H1 (cell line): ENCODE measurements at regions not wholly inside any gene's neighbourhood (a gene's known extent, or its start where the extent isn't known, plus 50 kb on each side); places are given as distances from the start of the nearest gene placed in this dataset.

Experiments used
- ATF3 ChIP-seq: IDR thresholded peaks from 2 replicates; pipeline ENCODE4 v1.6.1; 2011; ENCODE audit warnings: low read depth, mild to moderate bottlenecking, low read length; ENCODE audit not compliant: insufficient read depth
- CHD2 ChIP-seq: IDR thresholded peaks from 2 replicates; pipeline ENCODE4 v1.6.1; 2012; ENCODE audit warnings: low read length, improper control_type of control experiment
- EZH2 ChIP-seq: fragments of 200-600 bp; sonication (generic); IDR thresholded peaks from 2 replicates; pipeline ENCODE4 v1.7.1; 2012; ENCODE audit warnings: low read depth, mild to moderate bottlenecking, moderate library complexity, low read length, inconsistent platforms; ENCODE audit not compliant: severe bottlenecking
- GTF2F1 ChIP-seq: IDR thresholded peaks from 2 replicates; pipeline ENCODE4 v1.6.1; 2012; ENCODE audit warnings: low read depth, low read length, improper control_type of control experiment, borderline replicate concordance
- SIN3A ChIP-seq, 2 experiments: IDR thresholded peaks in 1 of 2; conservative IDR thresholded peaks in 1 of 2; 2 replicates each; pipeline ENCODE4 v1.6.1; 2011 to 2012; ENCODE audit warnings: low read length in 2 of 2, improper control_type of control experiment in 1 of 2, low read depth in 1 of 2, mild to moderate bottlenecking in 1 of 2
- TF ChIP-seq, protein P1 (sequence below), 3 experiments: IDR thresholded peaks; 1 replicate in 2 of 3; 2 replicates in 1 of 3; pipeline versions ENCODE4 v1.5.1 to v1.6.1; 2011; ENCODE audit warnings: low read length in 3 of 3, mild to moderate bottlenecking in 3 of 3, inconsistent platforms in 2 of 3, low read depth in 1 of 3, moderate library complexity in 1 of 3; ENCODE audit not compliant: insufficient read depth in 1 of 3; ENCODE audit errors: control extremely low read depth in 1 of 3

DNA sequence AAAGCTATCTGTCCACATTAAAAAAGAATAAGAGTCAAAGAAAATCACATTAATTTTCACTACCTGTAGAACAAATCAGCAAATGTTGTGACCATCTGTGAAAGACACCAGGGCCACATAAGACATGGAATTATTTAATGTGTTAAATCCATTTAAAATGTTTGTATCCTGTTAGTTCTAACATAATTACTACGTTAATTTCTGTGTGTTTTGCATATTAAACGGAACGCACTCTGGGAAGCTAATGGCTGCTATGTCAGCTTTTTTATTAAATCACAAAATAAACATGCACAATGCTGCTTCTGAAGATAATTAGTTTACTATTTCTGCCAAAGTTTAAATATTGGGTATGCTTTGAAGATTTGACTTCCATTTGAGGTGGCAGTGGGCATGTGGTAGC lies 1061.2 kb downstream of the CDH11 start:
- TF ChIP-seq SIN3A (conservative IDR thresholded peaks at IDR 0.05 in 1 of 2, IDR thresholded peaks at IDR 0.05 in 1 of 2; ENCODE audit: low read depth in 1 of 2, low read length in 2 of 2) (no peak), CHD2 (no peak), EZH2 (no peak), ATF3 (no peak), GTF2F1 (no peak)
- TF ChIP-seq, protein P1, sequence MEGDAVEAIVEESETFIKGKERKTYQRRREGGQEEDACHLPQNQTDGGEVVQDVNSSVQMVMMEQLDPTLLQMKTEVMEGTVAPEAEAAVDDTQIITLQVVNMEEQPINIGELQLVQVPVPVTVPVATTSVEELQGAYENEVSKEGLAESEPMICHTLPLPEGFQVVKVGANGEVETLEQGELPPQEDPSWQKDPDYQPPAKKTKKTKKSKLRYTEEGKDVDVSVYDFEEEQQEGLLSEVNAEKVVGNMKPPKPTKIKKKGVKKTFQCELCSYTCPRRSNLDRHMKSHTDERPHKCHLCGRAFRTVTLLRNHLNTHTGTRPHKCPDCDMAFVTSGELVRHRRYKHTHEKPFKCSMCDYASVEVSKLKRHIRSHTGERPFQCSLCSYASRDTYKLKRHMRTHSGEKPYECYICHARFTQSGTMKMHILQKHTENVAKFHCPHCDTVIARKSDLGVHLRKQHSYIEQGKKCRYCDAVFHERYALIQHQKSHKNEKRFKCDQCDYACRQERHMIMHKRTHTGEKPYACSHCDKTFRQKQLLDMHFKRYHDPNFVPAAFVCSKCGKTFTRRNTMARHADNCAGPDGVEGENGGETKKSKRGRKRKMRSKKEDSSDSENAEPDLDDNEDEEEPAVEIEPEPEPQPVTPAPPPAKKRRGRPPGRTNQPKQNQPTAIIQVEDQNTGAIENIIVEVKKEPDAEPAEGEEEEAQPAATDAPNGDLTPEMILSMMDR (IDR thresholded peaks at IDR 0.05; ENCODE audit: control extremely low read depth in 1 of 3, insufficient read depth in 1 of 3, low read depth in 1 of 3, low read length in 3 of 3) = no peak
